Mammary epithelial cell (primary cell): ENCODE measurements at regions not wholly inside any gene's neighbourhood (a gene's known extent, or its start where the extent isn't known, plus 50 kb on each side); places are given as distances from the start of the nearest gene placed in this dataset.

ENCODE experiments used
- EZH2 ChIP-seq: IDR thresholded peaks from 2 replicates; pipeline ENCODE4 v1.6.1; 2012; ENCODE audit warnings: low read length, inconsistent platforms, borderline replicate concordance
- TF ChIP-seq, protein P1 (sequence below), 2 donors: IDR thresholded peaks in 1 of 2; conservative IDR thresholded peaks in 1 of 2; 2 replicates each; pipeline ENCODE4 v1.5.1; 2011 to 2012; ENCODE audit warnings: inconsistent platforms in 2 of 2, low read length in 2 of 2, mild to moderate bottlenecking in 2 of 2, control low read depth in 1 of 2, low read depth in 1 of 2; ENCODE audit not compliant: insufficient read depth in 1 of 2; ENCODE audit errors: extremely low read depth in 1 of 2

DNA sequence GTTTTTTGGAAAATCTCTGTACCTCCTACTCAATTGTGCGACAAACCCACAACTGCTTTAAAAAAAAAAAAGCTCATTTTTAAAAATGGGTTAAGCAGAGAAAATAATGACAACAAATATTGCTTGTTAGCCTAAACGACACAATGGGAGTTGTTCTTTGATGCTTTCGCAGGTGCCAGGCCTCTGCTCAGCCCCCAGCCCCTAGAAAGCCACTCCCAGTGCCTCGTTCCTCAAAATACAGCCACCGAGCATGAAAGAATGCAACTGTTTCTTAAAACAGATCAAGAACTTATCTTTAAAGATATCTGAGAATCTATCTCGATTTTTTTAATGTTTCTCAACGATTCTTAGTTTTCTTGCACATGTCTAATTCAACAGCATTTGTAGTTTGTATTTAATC lies 85.2 kb upstream of the PFKP start:
- TF ChIP-seq EZH2 = no peak
- TF ChIP-seq, protein P1, sequence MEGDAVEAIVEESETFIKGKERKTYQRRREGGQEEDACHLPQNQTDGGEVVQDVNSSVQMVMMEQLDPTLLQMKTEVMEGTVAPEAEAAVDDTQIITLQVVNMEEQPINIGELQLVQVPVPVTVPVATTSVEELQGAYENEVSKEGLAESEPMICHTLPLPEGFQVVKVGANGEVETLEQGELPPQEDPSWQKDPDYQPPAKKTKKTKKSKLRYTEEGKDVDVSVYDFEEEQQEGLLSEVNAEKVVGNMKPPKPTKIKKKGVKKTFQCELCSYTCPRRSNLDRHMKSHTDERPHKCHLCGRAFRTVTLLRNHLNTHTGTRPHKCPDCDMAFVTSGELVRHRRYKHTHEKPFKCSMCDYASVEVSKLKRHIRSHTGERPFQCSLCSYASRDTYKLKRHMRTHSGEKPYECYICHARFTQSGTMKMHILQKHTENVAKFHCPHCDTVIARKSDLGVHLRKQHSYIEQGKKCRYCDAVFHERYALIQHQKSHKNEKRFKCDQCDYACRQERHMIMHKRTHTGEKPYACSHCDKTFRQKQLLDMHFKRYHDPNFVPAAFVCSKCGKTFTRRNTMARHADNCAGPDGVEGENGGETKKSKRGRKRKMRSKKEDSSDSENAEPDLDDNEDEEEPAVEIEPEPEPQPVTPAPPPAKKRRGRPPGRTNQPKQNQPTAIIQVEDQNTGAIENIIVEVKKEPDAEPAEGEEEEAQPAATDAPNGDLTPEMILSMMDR (conservative IDR thresholded peaks at IDR 0.05 in 1 of 2, IDR thresholded peaks at IDR 0.05 in 1 of 2; ENCODE audit: extremely low read depth in 1 of 2, insufficient read depth in 1 of 2, low read depth in 1 of 2, low read length in 2 of 2) = no peak
